Prostate gland (tissue), 2 donors: ENCODE measurements at regions not wholly inside any gene's neighbourhood (a gene's known extent, or its start where the extent isn't known, plus 50 kb on each side); places are given as distances from the start of the nearest gene placed in this dataset.
"Not testable (repeated sequence)": the region's sequence is repeated elsewhere in the genome, so short reads cannot be mapped to it uniquely, and the experiment has no call there.

Experiments
- DNase-seq: peaks from one replicate; pipeline ENCODE4 v3.0.0-alpha.2; 2019; ENCODE audit warnings: low spot score
- H3K27ac ChIP-seq, 2 donors: fragments of 200-600 bp; sonication (generic); 2 replicates each; pipeline ENCODE4 v1.5.1; 2017 to 2019
- H3K27me3 ChIP-seq: fragments of 200-600 bp; sonication (generic); replicated peaks from 2 replicates; pipeline ENCODE4 v1.5.1; 2019; ENCODE audit not compliant: insufficient read depth
- H3K36me3 ChIP-seq, 2 donors: fragments of 200-600 bp; sonication (generic); 1 replicate in 1 of 2; 2 replicates in 1 of 2; pipeline versions ENCODE4 v1.5.1 to v1.8.1; 2017 to 2019
- H3K4me1 ChIP-seq: fragments of 200-600 bp; sonication (generic); replicated peaks from 2 replicates; pipeline ENCODE4 v1.5.1; 2019
- H3K4me3 ChIP-seq, 2 donors: fragments of 200-600 bp; sonication (generic); 2 replicates each; pipeline ENCODE4 v1.5.1; 2017 to 2019
- H3K9me3 ChIP-seq: fragments of 200-600 bp; sonication (generic); 2 replicates; pipeline ENCODE4 v1.5.1; 2017
- CTCF ChIP-seq, 4 experiments: fragments of 200-600 bp in 2 of 4; fragments of 450-650 bp in 2 of 4; sonication (generic) in 2 of 4; IDR thresholded peaks; 1 replicate in 3 of 4; 2 replicates in 1 of 4; pipeline ENCODE4 v1.5.1; 2016 to 2019; ENCODE audit warnings: antibody characterized with exemption in 4 of 4, mild to moderate bottlenecking in 2 of 4, moderate library complexity in 2 of 4
- POLR2A ChIP-seq: fragments of 450-650 bp; IDR thresholded peaks from one replicate; pipeline ENCODE4 v1.6.1; 2016; ENCODE audit warnings: antibody characterized with exemption, mild to moderate bottlenecking
- POLR2AphosphoS5 ChIP-seq: sonication (generic); formaldehyde crosslinking; IDR thresholded peaks from one replicate; pipeline ENCODE4 v1.6.1; 2017; ENCODE audit warnings: antibody characterized with exemption
- whole genome bisulfite sequencing: methylation state at CpG from one replicate; pipeline ENCODE4 v1.1.5; 2018; 5-methylcytosine and 5-hydroxymethylcytosine counted together
- intact Hi-C: fragments of 100-400 bp; cut with DNase I; formaldehyde crosslinking; loops from one replicate; pipeline ENCODE4 v1.14.2; 2022

- no peak for TF ChIP-seq CTCF (IDR thresholded peaks at IDR 0.05)
- no peak for TF ChIP-seq POLR2A
- Histone ChIP-seq H3K27me3 (no peaks in the 10 kb centered on the region), H3K4me3 (no peak overlapping the region), H3K4me1 (no peaks in the 10 kb centered on the region), H3K36me3 (no peaks in the 10 kb centered on the region), H3K9me3 (no peaks in the 10 kb centered on the region), H3K27ac (peak overlapping the region in 1 of 2 donors; percentile 19)
- WGBS, result 83% methylated on average over 3 of the region's 3 CpGs
- no peak for DNase-seq
- intact Hi-C loops, result no loop called here
These were observed 157.0 kb upstream of the FNDC3A start for GRCh38 chr13:48818495-48819356.

GRCh38 chr13:48819376-48819775 is 156.3 kb upstream of the FNDC3A start:
- H3K4me3 ChIP-seq, result no peak overlapping the region
- H3K36me3 ChIP-seq, result no peaks in the 10 kb centered on the region
- H3K9me3 ChIP-seq, result no peaks in the 10 kb centered on the region
- TF ChIP-seq POLR2A (no peak), CTCF (IDR thresholded peaks at IDR 0.05) (no peak), POLR2AphosphoS5 (no peak)
- DNase-seq, result no peak
- intact Hi-C loops, result no loop called here
- no peaks in the 10 kb centered on the region for H3K4me1 ChIP-seq
- no peaks in the 10 kb centered on the region for H3K27me3 ChIP-seq
- no peak overlapping the region for H3K27ac ChIP-seq
- WGBS, result 62% methylated on average over 3 of the region's 3 CpGs

GRCh38 chr13:48819899-48820298 is 155.8 kb upstream of the FNDC3A start:
- no peak for DNase-seq
- 66% methylated on average over 4 of the region's 4 CpGs for WGBS
- intact Hi-C loops, result no loop called here
- H3K4me3 ChIP-seq, result no peak overlapping the region
- H3K4me1 ChIP-seq, result no peaks in the 10 kb centered on the region
- TF ChIP-seq POLR2AphosphoS5 (no peak), CTCF (IDR thresholded peaks at IDR 0.05) (no peak), POLR2A (no peak)
- H3K27ac ChIP-seq, result no peak overlapping the region
- no peaks in the 10 kb centered on the region for H3K36me3 ChIP-seq
- no peaks in the 10 kb centered on the region for H3K9me3 ChIP-seq
- no peaks in the 10 kb centered on the region for H3K27me3 ChIP-seq

- DNase-seq, H3K27me3 ChIP-seq, H3K36me3 ChIP-seq, H3K4me1 ChIP-seq, H3K27ac ChIP-seq, intact Hi-C loops, H3K9me3 ChIP-seq, H3K4me3 ChIP-seq: not testable (repeated sequence)
- 94% methylated on average over 9 of the region's 9 CpGs for WGBS
These were observed 152.2 kb upstream of the FNDC3A start for GRCh38 chr13:48823526-48823925.

GRCh38 chr13:48826039-48826438 is 149.7 kb upstream of the FNDC3A start:
- Histone ChIP-seq H3K4me3 (no peak overlapping the region), H3K4me1 (no peaks in the 10 kb centered on the region), H3K27ac (no peak overlapping the region), H3K27me3 (no peaks in the 10 kb centered on the region), H3K36me3 (no peaks in the 10 kb centered on the region), H3K9me3 (no peaks in the 10 kb centered on the region)
- intact Hi-C loops, result no loop called here
- 97% methylated on average over 2 of the region's 2 CpGs for WGBS
- TF ChIP-seq CTCF (IDR thresholded peaks at IDR 0.05), result no peak
- TF ChIP-seq POLR2A, result no peak
- no peak for TF ChIP-seq POLR2AphosphoS5
- DNase-seq, result no peak

- H3K4me3 ChIP-seq, H3K36me3 ChIP-seq, H3K9me3 ChIP-seq, DNase-seq, intact Hi-C loops, H3K27me3 ChIP-seq, H3K4me1 ChIP-seq, H3K27ac ChIP-seq: not testable (repeated sequence)
- 60% methylated on average over 2 of the region's 2 CpGs for WGBS
These were observed 148.7 kb upstream of the FNDC3A start for GRCh38 chr13:48826922-48827454.
